Activated CD4-positive, alpha-beta T cell treated with anti-CD3 and anti-CD28 coated beads, Interleukin-2, Interleukin-4, amounts not matched to agents 100 ng/mL and 50 ng/mL, durations not matched to agents 16 hours and 8 hours (primary cell): ENCODE measurements at regions not wholly inside any gene's neighbourhood (a gene's known extent, or its start where the extent isn't known, plus 50 kb on each side); places are given as distances from the start of the nearest gene placed in this dataset.
A peak's percentile ranks its signal among the peaks of the same experiment; 100 is the strongest.
"Not testable (repeated sequence)": the region's sequence is repeated elsewhere in the genome, so short reads cannot be mapped to it uniquely, and the experiment has no call there.

Experiments
- DNase-seq: peaks from one replicate; pipeline ENCODE4 v3.0.0-alpha.2; 2020; ENCODE audit warnings: low spot score

DNA sequence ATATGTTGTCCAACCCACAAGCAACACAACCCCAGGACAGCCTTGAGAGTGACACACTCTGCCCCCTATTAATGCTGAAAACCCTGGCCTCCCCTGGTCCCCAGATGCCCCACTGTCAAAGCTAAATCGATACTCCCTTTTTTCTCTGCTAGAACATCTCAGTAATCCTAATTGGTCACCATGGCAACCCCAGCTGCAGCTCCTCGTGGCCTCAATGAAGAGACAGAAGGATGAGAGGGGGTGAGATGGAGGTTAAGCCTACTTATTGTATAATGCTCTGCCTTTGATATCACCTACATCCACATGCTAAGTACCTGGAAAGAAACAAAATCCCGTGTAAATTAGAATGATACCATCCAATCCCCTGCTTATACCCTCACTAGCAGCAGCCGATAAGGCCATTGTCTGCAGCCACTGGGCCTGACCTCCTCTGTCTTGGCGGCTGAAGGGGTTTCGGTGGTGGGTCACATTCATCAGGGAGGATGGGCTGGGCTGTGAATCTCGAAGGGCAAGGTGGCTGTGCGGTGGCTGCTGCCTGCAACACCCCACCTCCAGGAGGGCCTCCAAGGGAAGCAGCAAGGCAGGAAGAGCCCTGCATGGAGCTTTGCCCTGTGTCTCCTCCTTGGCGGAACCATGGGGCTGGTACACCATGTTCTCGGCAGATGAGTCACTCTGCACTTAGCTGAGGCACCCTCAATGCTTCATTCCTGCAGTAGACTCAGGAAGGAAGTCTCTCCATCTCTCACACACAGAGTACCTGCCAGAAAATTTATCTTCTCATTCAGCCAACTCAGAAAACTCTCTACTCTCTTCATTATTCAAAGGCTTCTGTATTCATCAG lies 399.5 kb downstream of the BUD13 start:
- DNase-seq, result no peak

DNA sequence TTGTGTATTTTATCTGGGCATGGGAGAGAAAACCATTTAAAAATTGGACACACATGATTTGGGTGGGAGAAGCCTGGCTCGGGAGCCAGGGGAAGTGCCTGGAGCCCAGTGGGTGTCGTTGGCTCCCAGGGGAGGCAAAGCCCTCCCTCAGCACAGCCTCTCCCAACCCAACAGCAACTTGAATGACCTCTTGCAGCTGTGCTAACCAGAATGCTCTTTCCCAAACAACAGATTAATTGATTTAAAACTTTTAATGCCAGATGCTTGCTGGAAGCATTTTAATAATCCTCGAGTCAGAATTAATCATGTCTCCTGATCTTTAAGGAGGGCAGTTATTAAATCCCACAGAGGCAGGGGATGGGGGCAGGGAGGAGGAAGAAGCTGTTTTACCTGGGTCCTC lies 401.6 kb downstream of the BUD13 start:
- DNase-seq, result no peak

DNA sequence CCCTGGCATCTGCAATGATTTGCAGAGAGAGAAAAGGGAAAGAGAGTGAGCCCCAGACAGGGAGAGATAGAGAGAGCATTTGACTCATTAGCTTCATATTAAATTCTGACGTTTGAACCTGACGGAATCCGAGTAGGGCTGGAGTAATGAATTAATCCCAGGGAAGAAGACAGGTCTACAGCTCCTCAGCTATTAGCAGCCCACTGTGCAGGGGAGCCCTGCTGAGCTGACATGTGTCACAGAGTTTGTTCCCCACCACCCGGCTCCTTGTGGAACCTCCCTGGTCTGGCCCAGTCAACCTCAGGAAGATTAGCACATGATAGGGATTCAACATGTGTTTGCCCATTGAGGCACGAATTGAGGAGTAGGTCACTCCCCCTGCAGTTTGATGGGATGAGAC lies 404.0 kb downstream of the BUD13 start:
- no peak for DNase-seq

DNA sequence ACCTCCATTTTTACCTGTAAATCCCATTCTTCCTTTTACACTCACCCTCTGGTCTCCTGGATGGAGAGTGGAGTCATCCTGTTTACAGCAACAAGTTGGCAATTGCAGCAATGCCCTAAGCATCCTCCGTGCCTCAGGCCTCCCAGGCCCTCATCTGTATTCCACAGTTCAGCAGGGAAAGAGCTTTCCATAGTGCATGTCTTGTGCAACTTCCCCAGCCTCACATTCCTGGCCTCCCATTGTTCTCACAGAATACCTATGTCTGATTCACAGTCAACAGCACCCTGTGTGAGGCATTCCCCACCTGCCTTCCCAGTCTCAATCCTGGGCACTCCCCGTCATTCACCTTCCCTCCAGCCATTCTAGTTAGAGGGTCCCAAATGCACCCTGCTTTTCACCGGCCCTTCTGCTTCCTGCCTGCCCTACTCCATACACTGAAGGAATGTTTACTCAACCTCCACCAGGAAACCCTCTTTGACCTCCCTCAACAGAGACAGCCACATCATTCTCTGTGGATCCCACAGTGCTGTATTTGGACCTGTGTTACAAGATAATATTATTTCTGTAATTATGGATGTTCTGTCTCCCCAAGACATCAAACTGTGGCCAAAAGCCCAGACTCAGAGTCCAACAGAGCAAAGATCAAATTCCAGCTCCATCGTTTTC lies 405.7 kb downstream of the BUD13 start:
- DNase-seq, result no peak

DNA sequence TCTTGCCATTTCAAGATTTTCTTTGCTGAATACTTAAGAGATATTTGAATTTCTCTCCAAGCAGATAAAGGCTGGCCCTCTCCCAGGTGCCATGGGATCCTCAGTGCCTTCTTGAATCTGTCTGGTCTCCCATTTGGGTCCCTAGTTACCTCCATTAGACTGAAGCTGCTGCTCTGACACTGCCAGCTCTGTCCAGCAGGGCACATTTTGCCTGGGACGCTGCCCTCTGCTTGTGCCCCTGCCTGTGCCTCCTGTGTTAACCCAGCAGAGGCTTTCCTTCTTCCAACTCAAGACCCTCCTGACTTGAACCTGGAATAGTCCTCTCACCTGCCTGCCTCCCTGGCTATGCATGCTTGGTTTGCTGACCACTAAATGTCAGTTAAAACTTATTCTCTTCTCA lies 406.3 kb downstream of the BUD13 start:
- no peak for DNase-seq

DNA sequence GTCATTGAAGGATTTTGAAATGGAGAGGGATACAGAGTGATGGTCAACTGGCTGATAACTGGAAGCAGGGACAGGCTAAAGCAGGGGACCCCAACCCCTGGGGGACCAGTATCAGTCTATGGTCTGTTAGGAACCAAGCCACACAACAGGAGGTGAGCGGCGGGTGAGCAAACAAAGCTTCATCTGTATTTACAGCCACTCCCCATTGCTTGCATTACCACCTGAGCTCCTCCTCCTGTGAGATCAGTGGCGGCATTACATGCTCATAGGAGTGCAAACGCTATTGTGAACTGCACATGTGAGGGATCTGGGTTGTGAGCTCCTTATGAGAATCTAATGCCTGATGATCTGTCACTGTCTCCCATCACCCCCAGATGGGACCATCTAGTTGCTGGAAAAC lies 407.9 kb downstream of the BUD13 start:
- not testable (repeated sequence) for DNase-seq

DNA sequence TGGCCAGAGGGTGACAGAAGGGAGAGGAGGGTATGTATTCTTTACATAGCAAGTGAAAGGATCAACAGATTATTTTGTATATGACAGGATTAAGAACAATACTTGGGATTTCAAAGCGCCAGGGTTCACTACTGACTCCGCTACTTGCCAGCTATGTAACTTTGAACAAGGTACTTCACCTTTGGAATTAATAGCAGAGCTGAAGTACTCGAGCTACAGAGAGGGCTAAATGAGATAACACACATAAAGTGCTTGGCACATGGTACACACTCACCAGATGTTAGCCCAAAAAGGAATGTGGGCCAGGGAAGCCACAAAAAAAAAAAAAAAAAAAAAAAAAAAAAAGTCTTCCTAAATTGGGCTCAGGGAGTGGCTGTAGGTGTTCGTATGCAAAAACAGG lies 408.4 kb downstream of the BUD13 start:
- no peak for DNase-seq

DNA sequence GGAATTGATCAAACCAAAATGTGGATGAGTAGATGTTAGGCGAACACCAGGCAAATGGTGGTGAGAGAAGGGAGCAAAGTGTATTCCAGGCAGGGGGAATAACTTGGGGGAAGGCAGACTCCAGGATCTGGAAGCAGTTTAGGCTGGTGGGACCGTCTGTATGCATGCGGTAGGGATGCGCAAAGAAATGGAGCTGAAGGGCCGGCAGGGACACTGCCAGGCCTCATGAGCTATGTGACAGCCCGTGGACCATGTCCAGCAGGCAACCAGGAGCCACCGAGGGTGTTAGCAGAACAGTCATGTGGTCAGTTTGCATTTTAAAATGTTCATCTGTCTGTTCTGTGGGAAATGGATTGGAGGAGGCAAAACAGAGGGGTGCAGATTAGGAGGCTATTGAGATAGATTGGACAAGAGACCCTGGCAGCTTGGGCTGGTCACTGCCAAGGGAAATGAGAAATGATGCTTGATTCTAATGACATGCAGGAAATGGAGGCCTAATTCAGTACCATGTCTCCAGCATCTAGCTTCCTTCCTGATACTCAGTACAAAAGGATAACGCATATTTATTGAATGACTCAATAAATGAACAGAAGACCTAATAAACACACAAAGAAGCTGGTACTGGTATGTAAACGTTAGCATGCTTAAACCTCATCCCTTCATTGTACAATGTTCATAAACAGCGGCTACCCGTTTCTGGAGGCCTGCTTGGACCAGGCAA lies 412.4 kb downstream of the BUD13 start:
- no peak for DNase-seq

DNA sequence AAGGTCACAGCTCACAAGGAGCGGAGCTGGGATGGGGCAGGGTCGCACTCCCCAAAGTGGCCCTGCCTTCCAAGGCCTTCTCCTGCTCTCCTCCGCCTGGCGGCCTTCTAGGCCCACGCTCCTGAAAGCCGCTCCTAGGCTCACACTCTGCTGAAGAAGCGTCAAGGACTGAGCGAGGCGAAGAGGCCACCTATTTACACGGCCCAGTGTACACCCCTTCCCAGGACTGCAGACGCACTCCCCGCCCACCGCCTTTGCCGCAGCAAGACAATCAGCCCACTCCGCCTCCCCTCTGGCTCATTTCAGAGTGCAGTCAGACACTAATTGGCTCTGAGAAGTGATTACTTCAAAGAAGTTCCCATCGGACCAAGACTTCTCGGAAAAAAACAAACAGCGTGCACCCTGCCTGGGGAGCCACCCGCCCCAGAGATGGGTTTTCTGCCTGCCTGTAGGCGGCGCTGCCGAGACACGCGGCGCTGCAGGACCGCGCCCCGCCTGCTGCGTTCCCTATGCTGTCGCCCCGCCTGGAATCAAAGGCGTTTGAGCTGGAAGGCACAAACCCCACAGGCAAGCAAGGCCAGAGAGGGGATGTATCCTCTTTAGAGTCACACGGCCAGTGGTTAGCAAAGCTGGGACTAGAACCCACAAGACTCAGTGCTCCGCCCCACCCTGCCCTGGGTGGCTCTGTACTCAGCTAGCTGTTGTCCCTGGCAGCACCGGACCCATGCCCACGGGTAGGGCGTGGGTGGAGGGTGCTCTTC lies 414.8 kb downstream of the BUD13 start:
- DNase-seq, result peak; percentile 1

DNA sequence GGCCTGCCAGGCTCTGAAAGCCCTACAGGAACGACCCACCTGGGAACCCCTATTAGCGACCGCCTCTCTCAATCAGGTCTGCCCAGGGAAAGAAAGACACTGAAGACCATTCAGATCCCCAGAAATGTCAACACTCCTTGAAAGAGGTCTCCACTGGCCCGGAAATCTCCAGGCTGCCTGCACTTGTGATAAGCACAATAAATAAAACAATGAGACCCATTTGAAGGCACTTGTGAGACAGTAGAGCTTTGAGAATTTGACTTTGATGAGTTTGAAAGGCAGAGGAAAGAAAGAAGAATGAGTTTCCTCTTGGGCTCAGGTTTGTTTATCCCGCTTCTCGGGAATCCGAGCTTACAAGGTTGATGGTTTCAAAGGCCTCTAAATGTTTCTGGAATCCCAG lies 416.3 kb downstream of the BUD13 start:
- DNase-seq, result no peak

DNA sequence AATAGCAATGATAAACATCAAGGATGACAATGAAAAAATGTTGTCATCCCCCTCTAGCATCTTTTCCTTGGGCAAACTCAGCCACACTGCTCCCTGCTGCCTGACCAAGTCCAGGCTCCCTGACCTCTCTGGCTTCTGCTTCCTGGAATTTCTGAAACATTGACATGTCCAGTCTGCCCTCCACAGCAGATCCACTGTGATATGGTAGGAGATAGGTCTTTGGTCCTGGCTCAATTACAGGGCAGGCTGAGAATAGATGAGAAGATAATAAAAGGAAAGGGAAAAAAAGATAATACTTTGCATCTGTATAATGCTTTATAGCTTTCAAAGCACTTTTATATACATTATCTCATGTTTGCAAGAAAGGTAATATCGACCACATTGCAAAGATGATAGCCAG lies 417.7 kb downstream of the BUD13 start:
- no peak for DNase-seq

DNA sequence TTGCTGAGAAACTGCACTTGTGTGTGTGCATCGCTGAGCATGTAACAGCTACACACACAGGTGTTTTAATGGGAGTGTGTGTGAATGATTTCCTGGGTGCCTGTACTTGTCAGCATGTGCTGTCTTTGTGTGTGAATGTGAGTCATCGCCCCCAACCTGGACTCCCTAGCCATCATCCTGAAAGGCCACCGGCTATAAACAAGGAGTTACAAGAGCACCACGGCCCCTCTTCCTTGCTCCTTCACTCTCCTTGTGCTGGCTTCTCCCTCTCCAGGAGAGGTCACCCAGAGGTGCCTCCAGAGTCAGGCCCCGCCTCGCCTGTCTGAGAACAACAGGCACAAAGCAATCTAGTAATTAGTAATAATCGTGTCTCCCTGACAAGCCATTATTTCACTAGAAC lies 419.2 kb downstream of the BUD13 start:
- DNase-seq, result no peak

DNA sequence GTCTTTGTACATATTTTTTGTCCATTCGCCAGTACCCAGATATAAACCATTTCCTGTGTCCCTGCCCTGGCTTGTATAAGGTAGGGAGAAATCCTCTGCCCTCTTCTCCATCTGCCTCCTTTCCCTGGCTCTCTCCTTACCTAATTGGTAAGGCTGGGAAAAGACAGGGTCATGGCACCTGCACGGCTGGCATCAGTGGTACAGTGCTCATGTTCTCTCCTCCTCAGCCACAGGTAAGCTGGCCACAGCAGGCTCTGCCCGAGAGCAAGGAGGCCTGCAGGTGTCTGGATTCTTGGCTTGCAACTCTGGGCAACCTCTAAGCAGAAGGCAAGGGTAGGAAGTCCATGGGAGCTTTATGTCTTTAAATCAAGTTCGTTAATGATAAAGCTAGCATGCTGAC lies 419.9 kb downstream of the BUD13 start:
- no peak for DNase-seq

DNA sequence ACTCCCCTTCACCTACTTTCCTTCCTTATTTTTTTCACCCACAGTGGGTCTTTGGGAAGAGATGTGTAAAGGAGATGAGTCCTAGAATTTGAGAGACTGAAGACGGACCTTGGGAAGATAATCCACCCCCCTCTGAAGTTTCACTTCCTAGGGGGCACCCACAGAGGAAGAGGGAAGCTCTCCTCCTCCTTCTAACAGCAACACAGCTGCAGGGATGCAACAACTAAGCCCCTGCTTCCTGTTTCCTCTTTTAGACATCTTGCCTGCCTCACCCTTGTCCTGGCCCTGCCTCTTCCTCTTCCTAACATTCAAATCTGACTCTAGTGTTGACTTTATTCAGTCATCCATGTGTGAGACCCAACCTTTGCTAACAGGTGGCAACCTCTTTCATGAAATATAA lies 424.6 kb downstream of the BUD13 start:
- DNase-seq, result no peak

DNA sequence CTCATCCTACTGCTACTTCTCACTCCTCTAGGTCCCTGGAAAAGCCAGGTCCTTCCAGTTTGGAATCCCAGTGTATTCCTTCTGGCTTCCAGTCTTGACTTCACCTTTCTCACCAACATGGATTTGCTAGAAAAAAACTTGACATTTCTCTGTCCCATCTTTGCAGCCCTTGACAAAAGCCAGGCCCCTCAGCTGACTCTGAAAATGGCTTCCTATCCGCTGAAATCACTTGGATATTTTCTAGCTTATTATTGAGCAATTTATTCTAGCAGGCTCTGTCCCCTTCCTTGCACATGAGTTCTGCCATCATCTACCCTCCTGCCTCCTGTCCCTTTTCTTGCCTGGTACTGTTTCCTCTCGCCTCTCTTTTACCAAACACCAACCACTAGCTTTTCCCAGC lies 427.2 kb downstream of the BUD13 start:
- DNase-seq, result no peak

DNA sequence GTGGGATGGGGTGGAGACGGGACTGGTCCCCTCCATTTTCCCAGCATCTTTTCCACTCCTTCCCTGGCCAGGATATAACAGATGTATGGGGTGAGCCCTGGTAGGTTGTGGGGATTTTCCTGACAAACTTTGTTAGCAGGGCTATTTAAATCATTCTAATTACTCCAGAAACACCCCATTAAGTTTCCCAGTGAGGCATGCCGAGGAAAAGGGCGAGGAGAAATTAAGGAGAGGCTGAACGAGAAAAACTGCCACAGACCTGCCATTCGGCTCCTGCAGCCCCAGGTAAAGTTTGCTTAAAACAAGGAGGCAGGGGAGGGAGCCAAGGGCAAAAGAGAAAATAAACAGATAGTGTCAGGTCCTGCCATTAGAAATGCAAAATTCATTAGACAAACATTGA lies 428.2 kb downstream of the BUD13 start:
- no peak for DNase-seq

DNA sequence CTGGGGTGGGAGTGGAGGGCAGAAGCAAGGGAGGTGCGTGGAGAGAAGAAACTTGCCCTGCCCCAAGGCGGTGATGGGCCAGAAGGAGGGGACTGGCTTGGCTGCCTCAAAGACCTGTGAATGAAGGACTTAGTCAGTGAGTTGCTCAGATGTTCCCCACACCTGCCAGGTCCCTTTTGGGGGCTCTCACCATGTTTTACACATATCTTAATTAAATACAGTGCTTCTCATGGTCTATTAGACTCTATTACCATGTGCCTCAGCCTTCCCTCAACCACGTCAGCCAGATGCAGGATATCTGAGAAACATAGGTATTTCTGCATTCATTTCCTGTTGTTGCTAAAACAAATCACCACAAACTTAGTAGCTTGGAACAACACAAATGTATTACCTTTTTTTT lies 429.5 kb downstream of the BUD13 start:
- no peak for DNase-seq

DNA sequence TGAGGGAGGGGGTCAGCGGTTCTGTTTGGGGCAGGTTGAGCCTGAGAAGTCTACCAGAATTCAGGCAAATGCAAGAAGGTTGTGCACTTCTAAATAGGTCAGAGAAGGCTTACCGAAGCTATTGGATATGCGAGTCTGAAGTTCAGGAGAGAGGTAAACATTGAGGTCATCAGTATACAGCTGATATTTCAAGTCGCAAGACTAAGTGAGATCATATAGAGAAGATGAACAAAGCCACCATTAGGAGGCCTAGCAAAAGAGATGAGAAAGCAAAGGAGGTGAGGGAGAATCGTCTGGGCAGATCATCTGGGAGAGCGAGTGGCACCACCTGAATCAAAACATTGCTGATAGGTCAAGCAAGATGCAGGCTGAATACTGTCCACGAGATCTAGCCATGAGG lies 430.6 kb downstream of the BUD13 start:
- DNase-seq, result no peak

DNA sequence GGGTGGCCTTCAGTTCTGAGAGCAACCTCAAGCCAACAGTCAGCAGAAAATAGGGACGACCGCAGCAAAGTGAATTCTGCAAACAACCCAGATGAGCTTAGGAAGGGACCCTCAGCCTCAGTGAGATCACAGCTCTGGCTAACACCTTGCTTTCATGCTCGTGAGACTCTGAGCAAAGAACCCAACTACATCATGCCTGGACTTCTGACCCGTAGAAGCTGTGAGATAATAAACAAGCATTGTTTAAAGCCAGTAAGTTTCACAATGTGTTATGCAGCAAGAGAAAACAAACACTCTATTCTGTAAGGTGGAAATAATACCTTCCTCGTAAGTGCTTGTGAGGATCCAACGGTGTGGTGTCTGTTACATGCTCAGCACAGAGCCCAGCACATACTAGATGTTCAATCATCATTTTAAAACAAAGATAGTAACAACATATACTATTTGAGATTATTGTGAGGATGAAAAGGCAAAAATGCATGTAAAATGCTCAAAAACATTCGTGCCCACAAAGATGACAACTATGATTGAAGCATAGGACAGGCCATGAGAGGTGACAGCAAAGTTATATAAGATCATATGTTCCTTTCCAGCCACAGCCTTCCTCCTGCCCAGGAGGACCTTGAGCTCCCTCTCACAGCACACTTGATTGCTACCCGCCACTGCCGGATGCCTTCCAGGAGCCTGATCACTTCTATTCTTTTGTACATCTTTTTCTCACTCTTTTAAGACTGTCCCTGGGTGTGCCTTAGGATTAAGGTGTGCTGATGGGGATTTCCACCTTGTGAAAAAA lies 433.3 kb downstream of the BUD13 start:
- DNase-seq, result no peak

DNA sequence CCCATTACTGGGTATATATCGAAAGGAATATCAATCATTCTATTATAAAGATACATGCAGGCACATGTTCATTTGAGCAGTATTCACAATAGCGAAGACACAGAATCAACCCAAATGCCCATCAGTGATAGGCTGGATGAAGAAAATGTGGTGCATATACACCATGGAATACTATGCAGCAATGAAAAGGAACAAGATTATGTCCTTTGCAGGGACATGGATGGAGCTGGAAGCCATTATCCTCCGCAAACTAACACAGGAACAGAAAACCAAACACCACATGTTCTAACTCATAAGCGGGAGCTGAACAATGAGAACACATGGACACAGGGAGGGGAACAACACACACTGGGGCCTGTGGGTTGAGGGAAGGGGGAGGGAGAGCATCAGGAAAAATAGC lies 434.3 kb downstream of the BUD13 start:
- not testable (repeated sequence) for DNase-seq

DNA sequence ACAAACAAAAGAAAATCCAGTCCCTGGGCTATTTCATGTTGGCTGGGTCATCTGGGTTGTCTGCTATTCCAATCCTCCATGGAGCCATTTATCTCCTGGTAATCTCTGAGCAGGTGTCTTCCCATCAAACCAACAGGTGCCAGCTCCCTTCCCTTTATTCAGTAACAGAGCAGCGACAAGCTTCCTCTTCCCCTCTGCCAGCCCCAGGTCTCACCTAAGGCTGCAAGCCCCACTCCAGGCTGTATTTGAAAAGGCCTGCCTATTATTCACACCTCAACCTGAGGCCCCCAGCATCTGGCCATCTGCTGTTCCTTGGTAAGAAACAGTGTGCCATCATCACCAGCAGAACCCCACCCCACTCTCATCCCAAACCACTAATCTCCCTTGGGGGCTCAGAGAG lies 436.2 kb downstream of the BUD13 start:
- no peak for DNase-seq

DNA sequence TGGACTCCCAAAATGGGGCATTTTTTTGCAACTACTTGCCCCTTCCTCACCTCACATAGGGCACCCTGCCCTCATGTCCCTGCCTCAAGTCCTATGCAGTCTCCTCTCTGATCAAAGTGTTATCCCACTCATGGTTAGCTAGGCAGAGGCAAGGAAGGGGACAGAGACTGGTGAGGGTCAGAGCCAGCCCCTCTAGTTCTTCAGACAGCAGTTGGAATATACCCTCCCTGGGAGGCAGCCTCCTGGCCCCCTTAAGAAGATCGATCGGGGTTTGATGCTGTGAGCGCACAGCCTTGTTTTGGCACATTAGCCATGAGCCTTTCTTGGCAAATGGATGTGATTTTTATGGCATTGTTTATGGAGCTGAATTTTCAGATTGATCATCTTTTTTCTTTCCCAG lies 436.9 kb downstream of the BUD13 start:
- no peak for DNase-seq
